SK-N-MC (cell line): ENCODE measurements at regions not wholly inside any gene's neighbourhood (a gene's known extent, or its start where the extent isn't known, plus 50 kb on each side); places are given as distances from the start of the nearest gene placed in this dataset.

ENCODE experiments used
- EZH2 ChIP-seq: fragments of 200-600 bp; sonication (generic); IDR thresholded peaks from one replicate; pipeline ENCODE4 v1.6.1; 2017; ENCODE audit warnings: antibody characterized with exemption
- POLR2AphosphoS5 ChIP-seq: IDR thresholded peaks from 2 replicates; pipeline ENCODE4 v1.6.1; 2012; ENCODE audit warnings: mild to moderate bottlenecking, low read depth, low read length, borderline replicate concordance

- TF ChIP-seq POLR2AphosphoS5 (no peak), EZH2 (no peak)
Measured at GRCh38 chr5:74550927-74551326, 89.6 kb downstream of the ENC1 start.
